ENCODE measurements at regions not wholly inside any gene's neighbourhood (a gene's known extent, or its start where the extent isn't known, plus 50 kb on each side); places are given as distances from the start of the nearest gene placed in this dataset.
"Not testable (repeated sequence)": the region's sequence is repeated elsewhere in the genome, so short reads cannot be mapped to it uniquely, and the experiment has no call there.

- Histone ChIP-seq H3K27me3 (no peaks in the 10 kb centered on the region), H3K4me3 (no peak overlapping the region), H3K36me3 (ENCODE audit: low read depth, missing control alignments) (no peaks in the 10 kb centered on the region), H3K9me3 (no peaks in the 10 kb centered on the region), H3K4me1 (no peaks in the 10 kb centered on the region), H3K27ac (no peak overlapping the region)
- no peak for DNase-seq
- no peak for TF ChIP-seq CTCF (IDR thresholded peaks at IDR 0.05)
- TF ChIP-seq POLR2A (IDR thresholded peaks at IDR 0.05) = no peak
- intact Hi-C loops (cut with DNase I; ENCODE audit: low total_unique reads) = no loop called here
Observed at GRCh38 chr7:81852701-81853100, 82.9 kb upstream of the HGF start.

GRCh38 chr7:81851413-81851812, 81.6 kb upstream of the HGF start:
- no peak for TF ChIP-seq POLR2A (IDR thresholded peaks at IDR 0.05)
- no peak for TF ChIP-seq CTCF (IDR thresholded peaks at IDR 0.05)
- no peaks in the 10 kb centered on the region for H3K36me3 ChIP-seq (ENCODE audit: low read depth, missing control alignments)
- H3K27ac ChIP-seq = no peak overlapping the region
- no peaks in the 10 kb centered on the region for H3K4me1 ChIP-seq
- H3K27me3 ChIP-seq = no peaks in the 10 kb centered on the region
- no peak for DNase-seq
- H3K4me3 ChIP-seq = no peak overlapping the region
- intact Hi-C loops (cut with DNase I; ENCODE audit: low total_unique reads) = no loop called here
- no peaks in the 10 kb centered on the region for H3K9me3 ChIP-seq

GRCh38 chr7:81846398-81846797, 76.6 kb upstream of the HGF start:
- 56 to 61% methylated on average over 1 of the region's 1 CpG for WGBS, 2 donors
- peak overlapping the region in 1 of 2 donors; percentile 17 for H3K27ac ChIP-seq
- intact Hi-C loops (cut with DNase I; ENCODE audit: low total_unique reads) = no loop called here

GRCh38 chr7:81845744-81846241, 75.9 kb upstream of the HGF start:
- Histone ChIP-seq H3K27me3 (no peaks in the 10 kb centered on the region), H3K4me1 (no peaks in the 10 kb centered on the region), H3K4me3 (no peak overlapping the region), H3K36me3 (ENCODE audit: low read depth, missing control alignments) (no peaks in the 10 kb centered on the region), H3K9me3 (no peaks in the 10 kb centered on the region), H3K27ac (peak overlapping the region in 1 of 2 donors; percentile 17)
- DNase-seq = no peak
- 22 to 33% methylated on average over 7 of the region's 7 CpGs for WGBS, 2 donors
- TF ChIP-seq CTCF (IDR thresholded peaks at IDR 0.05) = no peak
- TF ChIP-seq POLR2A (IDR thresholded peaks at IDR 0.05) = no peak
- intact Hi-C loops (cut with DNase I; ENCODE audit: low total_unique reads) = no loop called here

More at GRCh38 chr7:81846398-81846797, 76.6 kb upstream of the HGF start:
- H3K36me3 ChIP-seq (ENCODE audit: low read depth, missing control alignments) = no peaks in the 10 kb centered on the region
- no peak for DNase-seq
- H3K4me1 ChIP-seq = no peaks in the 10 kb centered on the region
- no peaks in the 10 kb centered on the region for H3K27me3 ChIP-seq
- no peaks in the 10 kb centered on the region for H3K9me3 ChIP-seq
- TF ChIP-seq CTCF (IDR thresholded peaks at IDR 0.05) = no peak
- TF ChIP-seq POLR2A (IDR thresholded peaks at IDR 0.05) = no peak
- no peak overlapping the region for H3K4me3 ChIP-seq

- DNase-seq; H3K4me1 ChIP-seq; H3K27me3 ChIP-seq; H3K27ac ChIP-seq; H3K9me3 ChIP-seq; H3K4me3 ChIP-seq; H3K36me3 ChIP-seq (ENCODE audit: low read depth, missing control alignments); intact Hi-C loops (cut with DNase I; ENCODE audit: low total_unique reads): not testable (repeated sequence)
- WGBS, 2 donors = 90 to 94% methylated on average over 2 of the region's 2 CpGs
Observed at GRCh38 chr7:81843657-81844056, 73.8 kb upstream of the HGF start.
